ENCODE measurements at regions not wholly inside any gene's neighbourhood (a gene's known extent, or its start where the extent isn't known, plus 50 kb on each side); places are given as distances from the start of the nearest gene placed in this dataset.

DNA sequence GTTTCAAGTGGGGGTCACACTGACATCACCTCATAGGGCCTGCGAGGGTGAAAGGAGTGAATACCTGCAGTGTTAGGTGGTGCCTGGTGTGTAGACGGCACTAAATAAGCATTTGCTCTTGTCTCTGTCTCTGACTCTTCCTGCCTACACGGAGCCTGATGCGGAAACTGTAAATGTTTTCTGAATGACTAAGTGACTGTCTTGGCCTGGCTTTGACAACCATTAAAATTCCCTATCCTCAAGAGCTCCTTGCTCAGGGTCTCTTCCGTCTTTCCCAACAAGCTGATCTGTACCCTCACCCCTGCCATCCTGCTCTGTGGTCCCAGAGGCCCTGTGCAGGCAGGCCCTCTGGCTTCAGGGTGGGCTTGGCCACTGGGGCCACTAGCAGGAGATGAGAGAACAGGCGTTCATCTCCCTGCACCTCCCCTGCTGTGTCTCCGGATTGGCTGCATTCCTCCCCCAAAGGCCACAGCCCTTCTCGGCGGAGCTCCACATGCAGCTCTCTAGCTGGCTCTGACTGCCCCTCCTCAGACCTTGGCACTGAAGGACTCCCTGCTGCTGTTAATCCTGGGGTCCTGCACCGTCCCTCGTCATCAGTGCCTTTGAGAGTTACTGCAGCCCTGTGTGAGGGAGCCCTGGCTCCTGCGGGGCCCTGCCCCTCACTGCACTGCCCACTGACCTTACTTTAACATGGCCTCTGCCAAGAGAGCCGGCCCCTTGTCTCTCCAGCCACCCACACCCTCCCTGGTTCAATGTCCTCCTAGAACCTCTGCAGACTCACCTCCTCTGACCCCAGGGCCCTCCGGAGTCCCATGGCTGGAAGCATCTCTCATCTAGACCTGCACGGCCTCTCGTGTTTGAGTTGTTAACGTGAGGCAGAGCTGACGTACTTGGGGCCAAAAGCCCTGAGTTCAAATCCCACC, 211.1 kb downstream of the MATN1 start:
- Histone ChIP-seq H3K36me3 (ENCODE audit: control insufficient read depth in 4 of 4, insufficient read depth in 4 of 4, low read length in 4 of 4) (no peaks in the 10 kb centered on the region), H3K4me1 (ENCODE audit: control insufficient read depth in 5 of 5, insufficient read depth in 5 of 5, low read length in 5 of 5) (no peaks in the 10 kb centered on the region), H3K9ac (ENCODE audit: insufficient read depth in 1 of 2, low read length in 2 of 2) (no peak overlapping the region), H3K27me3 (ENCODE audit: control insufficient read depth in 3 of 3, insufficient read depth in 3 of 3, low read length in 2 of 3) (peaks cover 0 to 13% (median 2%) of the 10 kb centered on the region in 3 donors), H3K4me3 (no peak overlapping the region), H3K27ac (ENCODE audit: low read depth in 1 of 2, low read length in 1 of 2) (no peak overlapping the region), H3K9me3 (ENCODE audit: control insufficient read depth in 4 of 4, insufficient read depth in 3 of 4, low read length in 3 of 4) (peaks cover 0 to 9% (median 0%) of the 10 kb centered on the region in 4 donors)
- WGBS, 2 donors = 50 to 61% methylated on average over 17 to 18 of the region's 18 CpGs
- TF ChIP-seq, protein P1, sequence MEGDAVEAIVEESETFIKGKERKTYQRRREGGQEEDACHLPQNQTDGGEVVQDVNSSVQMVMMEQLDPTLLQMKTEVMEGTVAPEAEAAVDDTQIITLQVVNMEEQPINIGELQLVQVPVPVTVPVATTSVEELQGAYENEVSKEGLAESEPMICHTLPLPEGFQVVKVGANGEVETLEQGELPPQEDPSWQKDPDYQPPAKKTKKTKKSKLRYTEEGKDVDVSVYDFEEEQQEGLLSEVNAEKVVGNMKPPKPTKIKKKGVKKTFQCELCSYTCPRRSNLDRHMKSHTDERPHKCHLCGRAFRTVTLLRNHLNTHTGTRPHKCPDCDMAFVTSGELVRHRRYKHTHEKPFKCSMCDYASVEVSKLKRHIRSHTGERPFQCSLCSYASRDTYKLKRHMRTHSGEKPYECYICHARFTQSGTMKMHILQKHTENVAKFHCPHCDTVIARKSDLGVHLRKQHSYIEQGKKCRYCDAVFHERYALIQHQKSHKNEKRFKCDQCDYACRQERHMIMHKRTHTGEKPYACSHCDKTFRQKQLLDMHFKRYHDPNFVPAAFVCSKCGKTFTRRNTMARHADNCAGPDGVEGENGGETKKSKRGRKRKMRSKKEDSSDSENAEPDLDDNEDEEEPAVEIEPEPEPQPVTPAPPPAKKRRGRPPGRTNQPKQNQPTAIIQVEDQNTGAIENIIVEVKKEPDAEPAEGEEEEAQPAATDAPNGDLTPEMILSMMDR (IDR thresholded peaks at IDR 0.05; ENCODE audit: control extremely low read depth, extremely low read depth) = no peak
- ATAC-seq (ENCODE audit: insufficient read depth, low FRiP score) = no peak
- DNase-seq = no peak

DNA sequence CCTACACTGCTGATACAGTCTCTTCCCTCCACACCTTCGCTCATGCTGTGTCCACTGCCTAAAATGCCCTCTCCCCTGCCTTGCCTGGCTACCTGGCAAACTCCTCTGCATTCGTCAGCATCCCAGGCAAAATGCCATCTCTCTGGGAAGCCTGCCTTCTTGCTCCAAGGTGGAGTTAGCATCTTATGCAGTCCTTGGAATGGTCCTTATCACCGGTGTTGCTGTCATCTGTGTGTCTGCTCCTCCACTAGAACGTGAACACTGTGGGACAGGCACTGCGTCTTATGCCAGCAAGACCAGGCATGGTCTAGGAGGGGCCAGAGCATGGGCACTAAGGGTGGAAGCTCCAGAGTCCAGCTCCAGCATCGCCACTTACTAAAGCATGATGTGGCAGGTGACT, 211.8 kb downstream of the MATN1 start:
- WGBS, 2 donors = 76 to 90% methylated on average over 6 of the region's 6 CpGs

DNA sequence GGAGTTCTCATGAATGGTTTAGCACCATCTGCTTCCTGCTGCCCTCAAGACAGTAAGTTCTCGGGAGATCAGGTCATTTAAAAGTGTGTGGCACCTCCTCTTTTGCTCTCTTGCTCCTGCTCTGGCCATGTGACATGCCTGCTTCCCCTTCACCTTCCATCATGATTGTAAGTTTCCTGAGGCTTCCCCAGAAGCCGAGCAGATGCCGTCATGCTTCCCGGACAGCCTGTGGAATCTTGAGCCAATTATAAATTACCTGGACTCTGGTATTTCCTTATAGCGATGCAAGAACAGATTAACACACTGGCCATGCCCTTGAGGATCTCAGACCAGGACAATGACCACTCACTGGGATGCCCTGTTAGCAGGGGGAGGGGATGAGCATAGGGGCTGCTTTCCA, 212.3 kb downstream of the MATN1 start:
- Histone ChIP-seq H3K27me3 (ENCODE audit: control insufficient read depth in 3 of 3, insufficient read depth in 3 of 3, low read length in 2 of 3) (peaks cover 0 to 13% (median 2%) of the 10 kb centered on the region in 3 donors), H3K27ac (ENCODE audit: low read depth in 1 of 2, low read length in 1 of 2) (no peak overlapping the region), H3K4me3 (no peak overlapping the region), H3K9ac (ENCODE audit: insufficient read depth in 1 of 2, low read length in 2 of 2) (no peak overlapping the region), H3K9me3 (ENCODE audit: control insufficient read depth in 4 of 4, insufficient read depth in 3 of 4, low read length in 3 of 4) (peaks cover 0 to 9% (median 0%) of the 10 kb centered on the region in 4 donors), H3K4me1 (ENCODE audit: control insufficient read depth in 5 of 5, insufficient read depth in 5 of 5, low read length in 5 of 5) (no peaks in the 10 kb centered on the region), H3K36me3 (ENCODE audit: control insufficient read depth in 4 of 4, insufficient read depth in 4 of 4, low read length in 4 of 4) (no peaks in the 10 kb centered on the region)
- TF ChIP-seq, protein P1 (IDR thresholded peaks at IDR 0.05; ENCODE audit: control extremely low read depth, extremely low read depth) = no peak
- WGBS, 2 donors = 71 to 76% methylated on average over 5 of the region's 5 CpGs
- DNase-seq (no peak), ATAC-seq (ENCODE audit: insufficient read depth, low FRiP score) (no peak)

More for the DNA sequence above, 211.8 kb downstream of the MATN1 start:
- TF ChIP-seq, protein P1 (IDR thresholded peaks at IDR 0.05; ENCODE audit: control extremely low read depth, extremely low read depth) = no peak
- Histone ChIP-seq H3K36me3 (ENCODE audit: control insufficient read depth in 4 of 4, insufficient read depth in 4 of 4, low read length in 4 of 4) (no peaks in the 10 kb centered on the region), H3K4me3 (no peak overlapping the region), H3K27ac (ENCODE audit: low read depth in 1 of 2, low read length in 1 of 2) (no peak overlapping the region), H3K27me3 (ENCODE audit: control insufficient read depth in 3 of 3, insufficient read depth in 3 of 3, low read length in 2 of 3) (peaks cover 0 to 13% (median 2%) of the 10 kb centered on the region in 3 donors), H3K4me1 (ENCODE audit: control insufficient read depth in 5 of 5, insufficient read depth in 5 of 5, low read length in 5 of 5) (no peaks in the 10 kb centered on the region), H3K9me3 (ENCODE audit: control insufficient read depth in 4 of 4, insufficient read depth in 3 of 4, low read length in 3 of 4) (peaks cover 0 to 9% (median 0%) of the 10 kb centered on the region in 4 donors), H3K9ac (ENCODE audit: insufficient read depth in 1 of 2, low read length in 2 of 2) (no peak overlapping the region)
- no peak for ATAC-seq (ENCODE audit: insufficient read depth, low FRiP score)
- no peak for DNase-seq
